HUES48 (cell line): ENCODE measurements at regions not wholly inside any gene's neighbourhood (a gene's known extent, or its start where the extent isn't known, plus 50 kb on each side); places are given as distances from the start of the nearest gene placed in this dataset.

Source experiments
- H3K27ac ChIP-seq: one replicate; pipeline ENCODE4 v1.7.0; 2013; ENCODE audit warnings: low read depth, low read length, inconsistent platforms
- H3K27me3 ChIP-seq: 2 replicates; pipeline ENCODE4 v1.6.1; 2013; ENCODE audit warnings: mild to moderate bottlenecking, low read length; ENCODE audit not compliant: control insufficient read depth, insufficient read depth
- H3K36me3 ChIP-seq: 2 replicates; pipeline ENCODE4 v1.6.1; 2013; ENCODE audit warnings: low read length; ENCODE audit not compliant: control insufficient read depth, insufficient read depth
- H3K4me1 ChIP-seq: 2 replicates; pipeline ENCODE4 v1.6.1; 2013; ENCODE audit warnings: mild to moderate bottlenecking, low read length; ENCODE audit not compliant: control insufficient read depth, insufficient read depth
- H3K4me3 ChIP-seq: 2 replicates; pipeline ENCODE4 v1.5.1; 2013; ENCODE audit warnings: mild to moderate bottlenecking, low read depth, low read length
- H3K9ac ChIP-seq: 2 replicates; pipeline ENCODE4 v1.6.1; 2013; ENCODE audit warnings: mild to moderate bottlenecking, low read depth, low read length, moderate library complexity
- H3K9me3 ChIP-seq: 2 replicates; pipeline ENCODE4 v1.6.1; 2013; ENCODE audit warnings: low read length; ENCODE audit not compliant: control insufficient read depth, insufficient read depth

- no peak overlapping the region for H3K9ac ChIP-seq
- no peak overlapping the region for H3K27ac ChIP-seq
- no peaks in the 10 kb centered on the region for H3K9me3 ChIP-seq
- H3K4me1 ChIP-seq: no peaks in the 10 kb centered on the region
- no peaks in the 10 kb centered on the region for H3K36me3 ChIP-seq
- no peak overlapping the region for H3K4me3 ChIP-seq
- no peaks in the 10 kb centered on the region for H3K27me3 ChIP-seq
Measured at GRCh38 chr15:36506733-36507356, 72.6 kb upstream of the CDIN1 start.

GRCh38 chr15:36507458-36507857, 72.0 kb upstream of the CDIN1 start:
- no peaks in the 10 kb centered on the region for H3K27me3 ChIP-seq
- no peak overlapping the region for H3K9ac ChIP-seq
- no peaks in the 10 kb centered on the region for H3K4me1 ChIP-seq
- no peak overlapping the region for H3K27ac ChIP-seq
- no peak overlapping the region for H3K4me3 ChIP-seq
- no peaks in the 10 kb centered on the region for H3K9me3 ChIP-seq
- H3K36me3 ChIP-seq: no peaks in the 10 kb centered on the region

GRCh38 chr15:36511594-36511993, 67.8 kb upstream of the CDIN1 start:
- H3K27me3 ChIP-seq: no peaks in the 10 kb centered on the region
- no peaks in the 10 kb centered on the region for H3K4me1 ChIP-seq
- H3K27ac ChIP-seq: no peak overlapping the region
- H3K36me3 ChIP-seq: no peaks in the 10 kb centered on the region
- H3K9ac ChIP-seq: no peak overlapping the region
- H3K4me3 ChIP-seq: no peak overlapping the region
- no peaks in the 10 kb centered on the region for H3K9me3 ChIP-seq

GRCh38 chr15:36517758-36518157, 61.7 kb upstream of the CDIN1 start:
- H3K27me3 ChIP-seq: no peaks in the 10 kb centered on the region
- H3K4me1 ChIP-seq: peaks cover 10% of the 10 kb centered on the region
- H3K9me3 ChIP-seq: no peaks in the 10 kb centered on the region
- no peak overlapping the region for H3K4me3 ChIP-seq
- H3K27ac ChIP-seq: no peak overlapping the region
- H3K36me3 ChIP-seq: no peaks in the 10 kb centered on the region
- no peak overlapping the region for H3K9ac ChIP-seq

- H3K4me3 ChIP-seq: no peak overlapping the region
- H3K36me3 ChIP-seq: no peaks in the 10 kb centered on the region
- peaks cover 10% of the 10 kb centered on the region for H3K4me1 ChIP-seq
Measured at GRCh38 chr15:36519067-36519466, 60.4 kb upstream of the CDIN1 start.

GRCh38 chr15:36525430-36525829, 54.0 kb upstream of the CDIN1 start:
- Histone ChIP-seq H3K9ac (no peak overlapping the region), H3K27me3 (no peaks in the 10 kb centered on the region), H3K4me1 (peaks cover 34% of the 10 kb centered on the region), H3K9me3 (no peaks in the 10 kb centered on the region), H3K27ac (no peak overlapping the region), H3K4me3 (no peak overlapping the region), H3K36me3 (no peaks in the 10 kb centered on the region)

More at GRCh38 chr15:36519067-36519466, 60.4 kb upstream of the CDIN1 start:
- Histone ChIP-seq H3K27ac (no peak overlapping the region), H3K9me3 (no peaks in the 10 kb centered on the region), H3K9ac (no peak overlapping the region), H3K27me3 (no peaks in the 10 kb centered on the region)

- no peaks in the 10 kb centered on the region for H3K9me3 ChIP-seq
- H3K27ac ChIP-seq: no peak overlapping the region
- H3K36me3 ChIP-seq: no peaks in the 10 kb centered on the region
- H3K4me3 ChIP-seq: no peak overlapping the region
- peaks cover 29% of the 10 kb centered on the region for H3K4me1 ChIP-seq
- no peak overlapping the region for H3K9ac ChIP-seq
- H3K27me3 ChIP-seq: no peaks in the 10 kb centered on the region
Measured at GRCh38 chr15:36527235-36528162, 51.9 kb upstream of the CDIN1 start.

- no peaks in the 10 kb centered on the region for H3K27me3 ChIP-seq
- H3K36me3 ChIP-seq: no peaks in the 10 kb centered on the region
- no peaks in the 10 kb centered on the region for H3K9me3 ChIP-seq
- H3K9ac ChIP-seq: no peak overlapping the region
- no peak overlapping the region for H3K4me3 ChIP-seq
- no peak overlapping the region for H3K27ac ChIP-seq
- peaks cover 29% of the 10 kb centered on the region for H3K4me1 ChIP-seq
Measured at GRCh38 chr15:36529296-36530011, 50.0 kb upstream of the CDIN1 start.
